SK-N-SH (cell line): ENCODE measurements at regions not wholly inside any gene's neighbourhood (a gene's known extent, or its start where the extent isn't known, plus 50 kb on each side); places are given as distances from the start of the nearest gene placed in this dataset.

Experiments
- CTCF ChIA-PET: fragments of 300-600, 350-600 bp; formaldehyde crosslinking; extraction: SDS; loops from one replicate; lab custom pipeline; 2021; lab: Yijun Ruan, JAX
- POLR2A ChIA-PET: fragments of 350-600 bp; sonication (Branson Sonifier 250); formaldehyde crosslinking; extraction: SDS; loops from one replicate; lab custom pipeline; 2020; ENCODE audit warnings: antibody characterized with exemption, inconsistent platforms; lab: Yijun Ruan, JAX
- DNase-seq: peaks from one replicate; pipeline ENCODE4 v3.0.0; 2012
- H2AFZ ChIP-seq: fragments of 200-600 bp; sonication (generic); 2 replicates; pipeline ENCODE4 v1.8.1; 2016; ENCODE audit warnings: antibody characterized with exemption, mild to moderate bottlenecking, low read depth
- H3F3A ChIP-seq: fragments of 200-600 bp; sonication (generic); replicated peaks from 2 replicates; pipeline ENCODE3; 2016; ENCODE audit warnings: antibody characterized with exemption, mild to moderate bottlenecking; ENCODE audit not compliant: insufficient read depth
- H3K27ac ChIP-seq, 2 experiments: fragments of 200-500 bp in 1 of 2; fragments of 200-600 bp in 1 of 2; sonication (Bioruptor generic) in 1 of 2; sonication (generic), shearing (Covaris generic) in 1 of 2; 2 replicates each; pipeline versions ENCODE4 v1.5.1 to v1.6.1; 2014 to 2016; ENCODE audit warnings: low read depth in 2 of 2, inconsistent platforms in 1 of 2, low read length in 1 of 2, mild to moderate bottlenecking in 1 of 2, mixed read lengths in 1 of 2
- H3K27me3 ChIP-seq: fragments of 200-600 bp; sonication (generic), shearing (Covaris generic); 2 replicates; pipeline ENCODE4 v1.6.1; 2016; ENCODE audit warnings: mixed run types; ENCODE audit not compliant: insufficient read depth
- H3K36me3 ChIP-seq, 2 experiments: fragments of 200-500 bp in 1 of 2; fragments of 200-600 bp in 1 of 2; sonication (Bioruptor generic) in 1 of 2; sonication (generic) in 1 of 2; replicated peaks in 1 of 2; 2 replicates each; pipeline versions ENCODE3 to v1.5.1; 2014 to 2016; ENCODE audit warnings: low read length in 1 of 2, mild to moderate bottlenecking in 1 of 2; ENCODE audit not compliant: insufficient read depth in 2 of 2, control insufficient read depth in 1 of 2
- H3K4me1 ChIP-seq, 2 experiments: fragments of 200-500 bp in 1 of 2; fragments of 200-600 bp in 1 of 2; sonication (Bioruptor generic) in 1 of 2; sonication (generic), shearing (Covaris generic) in 1 of 2; 2 replicates each; pipeline versions ENCODE4 v1.5.1 to v1.6.1; 2014 to 2016; ENCODE audit warnings: low read depth in 1 of 2, low read length in 1 of 2, mixed run types in 1 of 2; ENCODE audit not compliant: insufficient read depth in 2 of 2, control insufficient read depth in 1 of 2
- H3K4me2 ChIP-seq: fragments of 200-600 bp; sonication (generic), shearing (Covaris generic); 2 replicates; pipeline ENCODE4 v1.6.1; 2017; ENCODE audit warnings: mixed run types
- H3K4me3 ChIP-seq, 2 experiments: fragments of 200-500 bp in 1 of 2; fragments of 200-600 bp in 1 of 2; sonication (Bioruptor generic) in 1 of 2; sonication (generic), shearing (Covaris generic) in 1 of 2; 2 replicates each; pipeline versions ENCODE4 v1.5.1 to v1.8.1; 2014 to 2016; ENCODE audit warnings: low read depth in 2 of 2, inconsistent platforms in 1 of 2, low read length in 1 of 2, mild to moderate bottlenecking in 1 of 2, mixed read lengths in 1 of 2, moderate library complexity in 1 of 2
- H3K79me2 ChIP-seq: fragments of 200-600 bp; sonication (generic); 2 replicates; pipeline ENCODE4 v1.8.1; 2017; ENCODE audit warnings: mild to moderate bottlenecking; ENCODE audit not compliant: insufficient read depth
- H3K9ac ChIP-seq: fragments of 200-600 bp; sonication (generic); 2 replicates; pipeline ENCODE4 v1.6.1; 2017; ENCODE audit warnings: mixed run types
- H3K9me2 ChIP-seq: fragments of 200-600 bp; sonication (generic); 2 replicates; pipeline ENCODE4 v1.6.1; 2017; ENCODE audit warnings: mixed run types
- H3K9me3 ChIP-seq: fragments of 200-600 bp; sonication (generic); 2 replicates; pipeline ENCODE4 v1.6.1; 2017; ENCODE audit warnings: mixed run types, mild to moderate bottlenecking, moderate library complexity
- H4K20me1 ChIP-seq: fragments of 200-600 bp; sonication (generic); 2 replicates; pipeline ENCODE4 v1.6.1; 2017; ENCODE audit warnings: mild to moderate bottlenecking, mixed run types; ENCODE audit not compliant: insufficient read depth
- CTCF ChIP-seq: fragments of 200-600 bp; sonication (generic); IDR thresholded peaks from 2 replicates; pipeline ENCODE4 v1.6.1; 2017; ENCODE audit warnings: antibody characterized with exemption, mild to moderate bottlenecking, moderate library complexity
- ELF1 ChIP-seq: IDR thresholded peaks from 2 replicates; pipeline ENCODE4 v1.4.0; 2012
- FOXJ3 ChIP-seq: sonication (generic); formaldehyde crosslinking; IDR thresholded peaks from 2 replicates; pipeline ENCODE4 v1.5.1; 2020; ENCODE audit warnings: mild to moderate bottlenecking, missing genetic modification reagents
- GABPA ChIP-seq: IDR thresholded peaks from 2 replicates; pipeline ENCODE4 v1.4.0; 2012; ENCODE audit warnings: low read depth, mild to moderate bottlenecking
- GATA2 ChIP-seq: sonication (generic); formaldehyde crosslinking; IDR thresholded peaks from 2 replicates; pipeline ENCODE4 v1.5.0; 2020; ENCODE audit warnings: mild to moderate bottlenecking, missing genetic modification reagents
- MEF2A ChIP-seq: IDR thresholded peaks from 2 replicates; pipeline ENCODE4 v1.4.0; 2012; ENCODE audit warnings: low read depth, borderline replicate concordance
- MXI1 ChIP-seq: IDR thresholded peaks from 2 replicates; pipeline ENCODE4 v1.6.1; 2012; ENCODE audit warnings: mild to moderate bottlenecking, low read depth, low read length, improper control_type of control experiment
- NRF1 ChIP-seq: IDR thresholded peaks from 2 replicates; pipeline ENCODE4 v1.6.1; 2012; ENCODE audit warnings: low read depth, mild to moderate bottlenecking, low read length
- POLR2AphosphoS5 ChIP-seq: IDR thresholded peaks from 2 replicates; pipeline ENCODE4 v1.6.1; 2012; ENCODE audit warnings: low read depth, low read length
- RAD21 ChIP-seq: IDR thresholded peaks from 2 replicates; pipeline ENCODE4 v1.6.1; 2012; ENCODE audit warnings: mild to moderate bottlenecking, low read length
- RXRA ChIP-seq: IDR thresholded peaks from 2 replicates; pipeline ENCODE4 v1.4.0; 2012; ENCODE audit warnings: low read depth, mild to moderate bottlenecking, borderline replicate concordance
- TCF12 ChIP-seq: IDR thresholded peaks from 2 replicates; pipeline ENCODE4 v1.4.0; 2012
- TEAD4 ChIP-seq: IDR thresholded peaks from 2 replicates; pipeline ENCODE4 v1.4.0; 2012; ENCODE audit warnings: mild to moderate bottlenecking, borderline replicate concordance; ENCODE audit not compliant: insufficient read depth
- USF2 ChIP-seq: fragments of 150-350 bp; IDR thresholded peaks from 2 replicates; pipeline ENCODE4 v1.6.1; 2017; ENCODE audit warnings: antibody characterized with exemption, low read length, low read depth, borderline replicate concordance
- ZBTB33 ChIP-seq: IDR thresholded peaks from 2 replicates; pipeline ENCODE4 v1.4.0; 2012; ENCODE audit warnings: low read depth, borderline replicate concordance
- WGBS: methylation state at CpG from one replicate; pipeline ENCODE4 v1.1.6; 2017; ENCODE audit warnings: low lambda C conversion rate; 5-methylcytosine and 5-hydroxymethylcytosine counted together
- TF ChIP-seq, protein P1 (sequence below): fragments of 150-350 bp; IDR thresholded peaks from 2 replicates; pipeline ENCODE4 v1.6.1; 2016; ENCODE audit warnings: mild to moderate bottlenecking, low read depth, low read length
- TF ChIP-seq, protein P2 (sequence below): IDR thresholded peaks from 2 replicates; pipeline ENCODE4 v1.4.0; 2012; ENCODE audit warnings: low read depth, borderline replicate concordance

GRCh38 chr2:41709702-41710599 is 337.9 kb upstream of the PKDCC start:
- WGBS, result 47% methylated on average over 10 of the region's 10 CpGs
- no peaks in the 10 kb centered on the region for H3K27me3 ChIP-seq
- H2AFZ ChIP-seq, result no peak overlapping the region; the same call in 1 of the 2 replicates
- no peak overlapping the region for H3K9ac ChIP-seq
- POLR2A ChIA-PET, result no interaction called here
- no peaks in the 10 kb centered on the region for H4K20me1 ChIP-seq
- no peaks in the 10 kb centered on the region for H3K36me3 ChIP-seq
- no peaks in the 10 kb centered on the region; a peak in 1 of 4 replicates for H3K4me1 ChIP-seq
- peak overlapping the region; percentile 12; the same call in 1 of the 2 replicates for H3K4me2 ChIP-seq
- H3K9me2 ChIP-seq, result no peaks in the 10 kb centered on the region
- no peak for TF ChIP-seq GATA2
- TF ChIP-seq FOXJ3 (CRISPR knock-in tag), result no peak
- DNase-seq, result no peak
- H3K4me3 ChIP-seq, result no peak overlapping the region
- no peak overlapping the region for H3K27ac ChIP-seq
- CTCF ChIA-PET, result interaction anchor here (0.9 to 4.0 kb wide), 4 partner anchors 11 to 1796 kb away, joined by 3 to 28 read pairs (median 5); no protein-coding TSS in a partner anchor
- H3K9me3 ChIP-seq, result no peaks in the 10 kb centered on the region
- no peaks in the 10 kb centered on the region for H3F3A ChIP-seq
- H3K79me2 ChIP-seq, result no peaks in the 10 kb centered on the region

GRCh38 chr2:41710944-41711343 is 336.9 kb upstream of the PKDCC start:
- H3K4me2 ChIP-seq, result no peak overlapping the region
- no peaks in the 10 kb centered on the region for H4K20me1 ChIP-seq
- H3K27ac ChIP-seq, result no peak overlapping the region
- H3K9me2 ChIP-seq, result no peaks in the 10 kb centered on the region
- TF ChIP-seq TEAD4 (no peak), POLR2AphosphoS5 (no peak), CTCF (no peak), TCF12 (no peak), MXI1 (no peak), RAD21 (no peak), FOXJ3 (CRISPR knock-in tag) (no peak), NRF1 (no peak), ELF1 (no peak), GABPA (no peak), USF2 (no peak), ZBTB33 (no peak), MEF2A (no peak), RXRA (no peak)
- TF ChIP-seq, protein P1, sequence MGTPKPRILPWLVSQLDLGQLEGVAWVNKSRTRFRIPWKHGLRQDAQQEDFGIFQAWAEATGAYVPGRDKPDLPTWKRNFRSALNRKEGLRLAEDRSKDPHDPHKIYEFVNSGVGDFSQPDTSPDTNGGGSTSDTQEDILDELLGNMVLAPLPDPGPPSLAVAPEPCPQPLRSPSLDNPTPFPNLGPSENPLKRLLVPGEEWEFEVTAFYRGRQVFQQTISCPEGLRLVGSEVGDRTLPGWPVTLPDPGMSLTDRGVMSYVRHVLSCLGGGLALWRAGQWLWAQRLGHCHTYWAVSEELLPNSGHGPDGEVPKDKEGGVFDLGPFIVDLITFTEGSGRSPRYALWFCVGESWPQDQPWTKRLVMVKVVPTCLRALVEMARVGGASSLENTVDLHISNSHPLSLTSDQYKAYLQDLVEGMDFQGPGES, result no peak
- TF ChIP-seq, protein P2, sequence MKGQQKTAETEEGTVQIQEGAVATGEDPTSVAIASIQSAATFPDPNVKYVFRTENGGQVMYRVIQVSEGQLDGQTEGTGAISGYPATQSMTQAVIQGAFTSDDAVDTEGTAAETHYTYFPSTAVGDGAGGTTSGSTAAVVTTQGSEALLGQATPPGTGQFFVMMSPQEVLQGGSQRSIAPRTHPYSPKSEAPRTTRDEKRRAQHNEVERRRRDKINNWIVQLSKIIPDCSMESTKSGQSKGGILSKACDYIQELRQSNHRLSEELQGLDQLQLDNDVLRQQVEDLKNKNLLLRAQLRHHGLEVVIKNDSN, result no peak
- H3F3A ChIP-seq, result no peaks in the 10 kb centered on the region
- no peaks in the 10 kb centered on the region for H3K9me3 ChIP-seq
- POLR2A ChIA-PET, result no interaction called here
- no peak for DNase-seq
- H3K79me2 ChIP-seq, result no peaks in the 10 kb centered on the region
- H3K36me3 ChIP-seq, result no peaks in the 10 kb centered on the region
- H3K4me3 ChIP-seq, result no peak overlapping the region
- no peak overlapping the region for H2AFZ ChIP-seq
- CTCF ChIA-PET, result interaction anchor here (0.6 to 4.0 kb wide), 3 partner anchors 12 to 1566 kb away, joined by 3 to 28 read pairs (median 4); no protein-coding TSS in a partner anchor
- 62% methylated on average over 3 of the region's 3 CpGs for WGBS
- no peaks in the 10 kb centered on the region; a peak in 1 of 4 replicates for H3K4me1 ChIP-seq
- H3K9ac ChIP-seq, result no peak overlapping the region
- H3K27me3 ChIP-seq, result no peaks in the 10 kb centered on the region
